ENCODE measurements at regions not wholly inside any gene's neighbourhood (a gene's known extent, or its start where the extent isn't known, plus 50 kb on each side); places are given as distances from the start of the nearest gene placed in this dataset.

DNA sequence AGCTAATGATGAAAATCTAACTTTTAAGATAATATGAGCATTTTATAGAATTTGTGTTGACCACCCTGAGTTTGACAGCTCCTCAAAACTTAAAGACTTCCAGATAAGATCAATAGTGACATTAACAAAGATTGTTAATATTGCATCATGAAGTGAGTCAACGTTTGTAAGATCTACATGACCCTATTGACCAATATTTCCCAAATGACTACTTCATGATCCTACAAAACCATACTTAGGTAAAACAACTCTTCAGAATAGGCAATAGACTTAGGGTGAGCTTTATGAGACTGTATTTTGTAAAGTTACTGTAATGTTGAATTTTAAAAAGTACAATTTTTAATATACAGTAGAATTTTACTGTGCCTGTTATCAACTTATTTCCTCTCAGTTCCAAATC, 422.7 kb upstream of the ALCAM start:
- no peaks in the 10 kb centered on the region for H3K9me3 ChIP-seq (ENCODE audit: control insufficient read depth, low read depth, low read length)
- Mint-ChIP-seq H3K9me3 (peaks cover 0 to 5% of the 10 kb centered on the region in 2 experiments; a peak in 2 of 5 replicates), H3K27ac (no peak overlapping the region), H3K4me3 (no peak overlapping the region), H3K36me3 (ENCODE audit: insufficient read depth in 1 of 3, low read depth in 3 of 3) (no peaks in the 10 kb centered on the region; a peak in 1 of 7 replicates), H3K27me3 (ENCODE audit: low read depth) (no peaks in the 10 kb centered on the region), H3K4me1 (0 out of 4 replicates have a peak, but pooled peaks cover 0 to 3% of the 10 kb centered on the region in 2 experiments)
- no peak overlapping the region for H2AK5ac ChIP-seq (ENCODE audit: insufficient read length, low read length)
- no peak overlapping the region for H3T11ph ChIP-seq (ENCODE audit: low read length)
- no peaks in the 10 kb centered on the region for H3K27me3 ChIP-seq (ENCODE audit: insufficient read depth, low read length)
- TF ChIP-seq, protein P1, sequence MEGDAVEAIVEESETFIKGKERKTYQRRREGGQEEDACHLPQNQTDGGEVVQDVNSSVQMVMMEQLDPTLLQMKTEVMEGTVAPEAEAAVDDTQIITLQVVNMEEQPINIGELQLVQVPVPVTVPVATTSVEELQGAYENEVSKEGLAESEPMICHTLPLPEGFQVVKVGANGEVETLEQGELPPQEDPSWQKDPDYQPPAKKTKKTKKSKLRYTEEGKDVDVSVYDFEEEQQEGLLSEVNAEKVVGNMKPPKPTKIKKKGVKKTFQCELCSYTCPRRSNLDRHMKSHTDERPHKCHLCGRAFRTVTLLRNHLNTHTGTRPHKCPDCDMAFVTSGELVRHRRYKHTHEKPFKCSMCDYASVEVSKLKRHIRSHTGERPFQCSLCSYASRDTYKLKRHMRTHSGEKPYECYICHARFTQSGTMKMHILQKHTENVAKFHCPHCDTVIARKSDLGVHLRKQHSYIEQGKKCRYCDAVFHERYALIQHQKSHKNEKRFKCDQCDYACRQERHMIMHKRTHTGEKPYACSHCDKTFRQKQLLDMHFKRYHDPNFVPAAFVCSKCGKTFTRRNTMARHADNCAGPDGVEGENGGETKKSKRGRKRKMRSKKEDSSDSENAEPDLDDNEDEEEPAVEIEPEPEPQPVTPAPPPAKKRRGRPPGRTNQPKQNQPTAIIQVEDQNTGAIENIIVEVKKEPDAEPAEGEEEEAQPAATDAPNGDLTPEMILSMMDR (conservative IDR thresholded peaks at IDR 0.05) = no peak
- H2BK5ac ChIP-seq (ENCODE audit: insufficient read length, low read length) = no peak overlapping the region
- no peaks in the 10 kb centered on the region for H3K79me2 ChIP-seq (ENCODE audit: insufficient read depth, low read length)
- no peaks in the 10 kb centered on the region for H3K4me1 ChIP-seq (ENCODE audit: insufficient read depth, low read length)
- H3K79me1 ChIP-seq (ENCODE audit: insufficient read depth, low read depth, low read length, poor library complexity, severe bottlenecking) = no peaks in the 10 kb centered on the region
- H3K18ac ChIP-seq (ENCODE audit: insufficient read length, low read depth, low read length) = no peak overlapping the region
- H4K8ac ChIP-seq (replicated peaks; ENCODE audit: insufficient read length, low read depth, low read length) = no peak overlapping the region
- no peak overlapping the region for H2BK120ac ChIP-seq (ENCODE audit: low read depth, low read length, poor library complexity, severe bottlenecking)
- DNase-seq = no peak
- no peak overlapping the region for H4K91ac ChIP-seq (ENCODE audit: insufficient read length, low read depth, low read length)
- no peak overlapping the region for H3K23ac ChIP-seq (ENCODE audit: insufficient read length, low read depth, low read length)
- WGBS (ENCODE audit: extremely low coverage, insufficient read length, low lambda C conversion rate) = no CpG with 5 or more reads among the region's 1 CpG
- H3K23me2 ChIP-seq (ENCODE audit: insufficient read length, low read depth, low read length, poor library complexity, severe bottlenecking) = no peaks in the 10 kb centered on the region
- no peak overlapping the region for H3K9ac ChIP-seq (ENCODE audit: extremely low read depth, insufficient read length, low read length)
- H2BK20ac ChIP-seq (ENCODE audit: low read depth, low read length, poor library complexity, severe bottlenecking) = no peak overlapping the region
- no peak overlapping the region for H2BK12ac ChIP-seq (ENCODE audit: insufficient read length, low read depth, low read length)
- no peak overlapping the region for H4K5ac ChIP-seq (ENCODE audit: insufficient read length, low read depth, low read length)
- H3K4ac ChIP-seq (ENCODE audit: low read depth, low read length) = no peak overlapping the region
- H4K20me1 ChIP-seq (ENCODE audit: control insufficient read depth, insufficient read depth, insufficient read length) = no peaks in the 10 kb centered on the region
- H2BK15ac ChIP-seq (ENCODE audit: low read depth, low read length) = no peak overlapping the region
- H3K27ac ChIP-seq (ENCODE audit: insufficient read length, low read depth, low read length) = no peak overlapping the region
- no peak overlapping the region for H3K14ac ChIP-seq (ENCODE audit: insufficient read depth, low read length)
- no peak overlapping the region for H3K56ac ChIP-seq (ENCODE audit: insufficient read length, low read depth, low read length)
- no peak overlapping the region for H2AFZ ChIP-seq (ENCODE audit: low read length)
- no peak overlapping the region for H3K4me2 ChIP-seq (ENCODE audit: insufficient read depth, insufficient read length, low read length)
